Glutamatergic neuron (in vitro differentiated cells): ENCODE measurements at regions not wholly inside any gene's neighbourhood (a gene's known extent, or its start where the extent isn't known, plus 50 kb on each side); places are given as distances from the start of the nearest gene placed in this dataset.

Experiments used
- DNase-seq: peaks from one replicate; pipeline ENCODE4 v3.0.0; 2022
- H3K27ac Mint-ChIP-seq: one replicate; pipeline ENCODE4 v1.8.0; 2020; ENCODE audit warnings: mild to moderate bottlenecking, mixed read lengths, inconsistent platforms; ENCODE audit not compliant: unreplicated experiment
- H3K27me3 Mint-ChIP-seq: one replicate; pipeline ENCODE4 v1.8.0; 2020; ENCODE audit warnings: mild to moderate bottlenecking, moderate library complexity, mixed read lengths, inconsistent platforms; ENCODE audit not compliant: unreplicated experiment
- H3K36me3 Mint-ChIP-seq: one replicate; pipeline ENCODE4 v1.8.0; 2020; ENCODE audit warnings: mild to moderate bottlenecking, mixed read lengths, inconsistent platforms; ENCODE audit not compliant: unreplicated experiment
- H3K4me1 Mint-ChIP-seq: one replicate; pipeline ENCODE4 v1.8.0; 2020; ENCODE audit warnings: mild to moderate bottlenecking, low read depth, mixed read lengths, inconsistent platforms; ENCODE audit not compliant: unreplicated experiment
- H3K4me3 Mint-ChIP-seq: one replicate; pipeline ENCODE4 v1.8.0; 2020; ENCODE audit warnings: mild to moderate bottlenecking, mixed read lengths, inconsistent platforms; ENCODE audit not compliant: unreplicated experiment
- H3K9me3 Mint-ChIP-seq: one replicate; pipeline ENCODE4 v1.8.0; 2020; ENCODE audit warnings: mild to moderate bottlenecking, moderate library complexity, mixed read lengths, inconsistent platforms; ENCODE audit not compliant: unreplicated experiment
- CTCF ChIP-seq: fragments of 200-600 bp; sonication (generic); IDR thresholded peaks from one replicate; pipeline ENCODE4 v1.5.0; 2021; ENCODE audit not compliant: partially characterized antibody, unreplicated experiment

- H3K9me3 Mint-ChIP-seq = no peaks in the 10 kb centered on the region
- no peak overlapping the region for H3K4me3 Mint-ChIP-seq
- H3K27ac Mint-ChIP-seq = no peak overlapping the region
- H3K27me3 Mint-ChIP-seq = no peaks in the 10 kb centered on the region
- no peak for TF ChIP-seq CTCF
- no peaks in the 10 kb centered on the region for H3K36me3 Mint-ChIP-seq
- no peaks in the 10 kb centered on the region for H3K4me1 Mint-ChIP-seq
- no peak for DNase-seq
These were observed 1436.4 kb downstream of the SUCLG1 start for GRCh38 chr2:83022631-83023210.

- Mint-ChIP-seq H3K4me3 (no peak overlapping the region), H3K27me3 (no peaks in the 10 kb centered on the region), H3K36me3 (no peaks in the 10 kb centered on the region), H3K27ac (no peak overlapping the region), H3K9me3 (no peaks in the 10 kb centered on the region), H3K4me1 (no peaks in the 10 kb centered on the region)
- no peak for DNase-seq
- no peak for TF ChIP-seq CTCF
These were observed 1441.6 kb downstream of the SUCLG1 start for GRCh38 chr2:83017366-83018090.

- no peak overlapping the region for H3K27ac Mint-ChIP-seq
- no peaks in the 10 kb centered on the region for H3K27me3 Mint-ChIP-seq
- H3K9me3 Mint-ChIP-seq = no peaks in the 10 kb centered on the region
- H3K4me3 Mint-ChIP-seq = no peak overlapping the region
- no peak for DNase-seq
- H3K4me1 Mint-ChIP-seq = no peaks in the 10 kb centered on the region
- TF ChIP-seq CTCF = no peak
- H3K36me3 Mint-ChIP-seq = no peaks in the 10 kb centered on the region
These were observed 1442.6 kb downstream of the SUCLG1 start for GRCh38 chr2:83016343-83017110.

GRCh38 chr2:83015900-83016299 is 1443.2 kb downstream of the SUCLG1 start:
- H3K27me3 Mint-ChIP-seq = no peaks in the 10 kb centered on the region
- DNase-seq = no peak
- no peaks in the 10 kb centered on the region for H3K9me3 Mint-ChIP-seq
- no peak for TF ChIP-seq CTCF
- H3K4me3 Mint-ChIP-seq = no peak overlapping the region
- no peaks in the 10 kb centered on the region for H3K36me3 Mint-ChIP-seq
- H3K4me1 Mint-ChIP-seq = no peaks in the 10 kb centered on the region
- H3K27ac Mint-ChIP-seq = no peak overlapping the region
